ENCODE measurements at regions not wholly inside any gene's neighbourhood (a gene's known extent, or its start where the extent isn't known, plus 50 kb on each side); places are given as distances from the start of the nearest gene placed in this dataset.
"Not testable (repeated sequence)": the region's sequence is repeated elsewhere in the genome, so short reads cannot be mapped to it uniquely, and the experiment has no call there.

- DNase-seq (ENCODE audit: low spot score) (no peak), ATAC-seq (ENCODE audit: low FRiP score) (no peak)
- TF ChIP-seq, protein P1, sequence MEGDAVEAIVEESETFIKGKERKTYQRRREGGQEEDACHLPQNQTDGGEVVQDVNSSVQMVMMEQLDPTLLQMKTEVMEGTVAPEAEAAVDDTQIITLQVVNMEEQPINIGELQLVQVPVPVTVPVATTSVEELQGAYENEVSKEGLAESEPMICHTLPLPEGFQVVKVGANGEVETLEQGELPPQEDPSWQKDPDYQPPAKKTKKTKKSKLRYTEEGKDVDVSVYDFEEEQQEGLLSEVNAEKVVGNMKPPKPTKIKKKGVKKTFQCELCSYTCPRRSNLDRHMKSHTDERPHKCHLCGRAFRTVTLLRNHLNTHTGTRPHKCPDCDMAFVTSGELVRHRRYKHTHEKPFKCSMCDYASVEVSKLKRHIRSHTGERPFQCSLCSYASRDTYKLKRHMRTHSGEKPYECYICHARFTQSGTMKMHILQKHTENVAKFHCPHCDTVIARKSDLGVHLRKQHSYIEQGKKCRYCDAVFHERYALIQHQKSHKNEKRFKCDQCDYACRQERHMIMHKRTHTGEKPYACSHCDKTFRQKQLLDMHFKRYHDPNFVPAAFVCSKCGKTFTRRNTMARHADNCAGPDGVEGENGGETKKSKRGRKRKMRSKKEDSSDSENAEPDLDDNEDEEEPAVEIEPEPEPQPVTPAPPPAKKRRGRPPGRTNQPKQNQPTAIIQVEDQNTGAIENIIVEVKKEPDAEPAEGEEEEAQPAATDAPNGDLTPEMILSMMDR (IDR thresholded peaks at IDR 0.05): no peak
Measured at GRCh38 chr10:84008878-84009277, 130.4 kb upstream of the GHITM start.

DNA sequence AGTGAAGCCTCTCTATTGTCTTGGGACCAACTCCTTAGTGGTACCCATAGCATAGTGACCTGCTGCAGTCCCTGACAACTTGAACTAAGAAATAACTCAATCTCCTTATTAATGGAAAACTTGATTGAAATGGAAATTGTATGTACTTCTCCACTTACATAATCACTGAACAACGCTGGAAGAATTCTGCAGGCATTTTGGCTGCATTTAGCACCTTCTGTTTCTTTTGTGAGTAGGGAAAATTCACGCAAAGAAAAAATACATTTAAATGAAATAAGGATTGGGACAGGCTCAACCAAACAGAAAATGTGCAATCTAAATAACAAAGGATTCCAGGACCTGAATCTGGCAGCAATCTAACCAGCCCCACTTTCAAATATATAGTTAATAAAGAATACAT lies 126.9 kb upstream of the GHITM start:
- TF ChIP-seq, protein P1 (IDR thresholded peaks at IDR 0.05): no peak
- no peak for ATAC-seq (ENCODE audit: low FRiP score)

DNA sequence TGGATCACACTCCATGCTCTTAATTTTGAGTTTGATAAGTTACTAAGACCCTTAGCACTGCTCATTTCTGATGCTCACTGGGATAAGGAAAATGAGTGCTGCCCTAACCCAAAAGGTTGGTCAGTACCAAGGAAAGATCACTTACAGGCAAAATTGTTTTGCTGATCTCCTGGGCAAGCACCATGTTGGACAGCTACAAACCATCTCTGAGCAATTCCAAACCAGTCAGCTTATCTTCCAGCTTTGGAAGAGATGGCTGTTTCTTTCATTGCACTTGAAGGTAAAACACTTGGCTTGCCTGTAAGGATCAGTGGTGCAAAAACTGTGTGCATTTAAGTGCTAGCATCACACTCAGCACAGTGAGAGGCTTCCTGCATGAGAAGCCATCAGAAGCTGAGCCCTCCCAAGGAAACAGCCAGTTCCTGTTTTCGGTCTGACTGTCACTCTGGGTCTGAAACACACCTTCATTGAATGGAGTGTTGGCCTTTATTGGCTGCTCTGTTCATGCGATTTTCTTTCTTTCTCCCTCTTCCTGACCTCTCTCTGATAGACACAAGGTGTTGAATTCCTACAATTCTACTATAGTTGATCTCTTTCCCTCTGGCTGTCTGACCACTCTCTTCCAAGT lies 126.4 kb upstream of the GHITM start:
- TF ChIP-seq, protein P1 (IDR thresholded peaks at IDR 0.05): no peak
- ATAC-seq (ENCODE audit: low FRiP score): no peak
- DNase-seq (ENCODE audit: low spot score): no peak

More for the DNA sequence above, 126.9 kb upstream of the GHITM start:
- no peak for DNase-seq (ENCODE audit: low spot score)

- TF ChIP-seq, protein P1 (IDR thresholded peaks at IDR 0.05): no peak
- ATAC-seq (ENCODE audit: low FRiP score) (no peak), DNase-seq (ENCODE audit: low spot score) (no peak)
Measured at GRCh38 chr10:84015877-84016595, 123.3 kb upstream of the GHITM start.

DNA sequence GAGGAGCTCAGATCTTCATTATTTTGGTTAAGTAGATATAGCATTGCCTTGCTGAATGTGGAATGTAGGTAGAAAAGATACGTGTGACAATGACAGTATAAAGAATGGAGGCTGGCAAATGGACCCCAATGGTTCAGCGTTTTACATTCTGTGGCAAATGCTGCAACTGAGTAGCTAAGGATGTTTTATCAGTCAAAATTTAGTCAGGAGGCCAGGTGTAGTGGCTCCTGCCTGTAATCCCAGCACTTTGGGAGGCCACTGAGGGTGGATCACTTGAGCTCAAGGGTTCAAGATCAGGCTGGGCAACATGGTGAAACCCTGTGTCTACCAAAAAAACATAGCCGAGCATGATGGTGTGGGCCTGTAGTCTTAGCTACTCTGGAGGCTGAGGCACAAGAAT lies 120.5 kb upstream of the GHITM start:
- DNase-seq (ENCODE audit: low spot score) (no peak), ATAC-seq (ENCODE audit: low FRiP score) (no peak)
- TF ChIP-seq, protein P1 (IDR thresholded peaks at IDR 0.05): no peak

GRCh38 chr10:84019854-84020458 lies 119.4 kb upstream of the GHITM start:
- ATAC-seq (ENCODE audit: low FRiP score); DNase-seq (ENCODE audit: low spot score): not testable (repeated sequence)

DNA sequence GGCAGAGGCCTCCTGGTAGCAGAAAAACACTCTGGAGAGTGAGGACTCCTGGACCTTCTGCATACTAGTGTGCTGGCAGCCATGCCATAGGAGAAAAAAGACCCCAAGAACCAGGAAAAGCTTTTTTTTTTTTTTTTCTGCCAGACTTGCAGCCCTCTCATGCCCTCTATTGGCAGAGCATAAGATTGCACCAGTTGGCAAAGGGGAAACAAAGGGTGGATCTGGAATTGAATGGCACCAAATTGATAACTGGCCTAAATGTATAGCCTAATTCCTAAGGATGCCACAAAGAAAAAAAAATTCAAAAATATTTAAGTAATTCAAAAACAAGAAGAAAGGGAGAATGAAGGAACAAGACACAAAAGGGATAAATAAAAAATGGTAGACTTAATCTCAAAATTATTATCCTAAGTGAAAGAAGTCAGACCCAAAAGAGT lies 112.5 kb upstream of the GHITM start:
- TF ChIP-seq, protein P1 (IDR thresholded peaks at IDR 0.05): no peak
- no peak for ATAC-seq (ENCODE audit: low FRiP score)
- DNase-seq (ENCODE audit: low spot score): no peak
